Hypothalamus (tissue), 51 donors: ENCODE measurements at regions not wholly inside any gene's neighbourhood (a gene's known extent, or its start where the extent isn't known, plus 50 kb on each side); places are given as distances from the start of the nearest gene placed in this dataset.
"Not testable (repeated sequence)": the region's sequence is repeated elsewhere in the genome, so short reads cannot be mapped to it uniquely, and the experiment has no call there.

ENCODE experiments used
- DNase-seq, 51 donors: peaks; one replicate each; lab custom pipeline; 2025; lab: John Stamatoyannopoulos, UW

DNA sequence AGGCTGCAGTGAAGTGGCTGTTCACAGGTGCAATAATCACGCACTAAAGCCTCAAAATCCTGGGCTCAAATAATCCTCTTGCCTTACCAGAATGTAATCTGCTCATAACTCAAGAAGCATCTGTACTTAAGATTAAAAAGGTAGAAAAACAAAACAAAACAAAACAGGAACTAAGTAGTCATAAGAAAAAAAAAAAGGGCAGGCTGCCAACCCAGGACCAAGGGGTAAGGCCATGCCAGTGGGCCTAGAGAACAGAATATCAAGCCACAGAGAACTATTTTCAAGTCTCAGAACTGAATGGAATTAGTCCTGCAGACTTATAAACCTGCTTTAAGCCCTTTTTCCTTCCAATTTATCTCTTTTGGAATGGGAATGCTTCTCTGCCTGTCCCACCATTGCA lies 64.8 kb upstream of the TBC1D3K start:
- DNase-seq: no peak

DNA sequence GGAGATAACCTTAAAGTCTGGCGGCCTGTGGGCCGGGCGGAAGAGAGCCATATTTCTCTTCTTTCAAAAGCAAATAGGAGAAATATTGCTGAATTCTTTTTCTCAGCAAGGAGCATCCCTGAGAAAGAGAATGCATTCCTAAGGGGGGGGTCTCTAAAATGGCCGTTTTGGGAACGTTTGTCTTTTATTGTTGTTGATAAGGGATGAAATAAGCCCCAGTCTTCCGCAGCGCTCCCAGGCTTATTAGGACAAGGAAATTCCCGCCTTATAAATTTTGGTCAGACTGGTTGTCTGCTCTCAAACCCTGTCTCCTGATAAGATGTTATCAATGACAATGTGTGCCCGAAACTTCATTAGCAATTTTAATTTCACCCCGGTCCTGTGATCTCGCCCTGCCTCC lies 65.8 kb upstream of the TBC1D3K start:
- DNase-seq: not testable (repeated sequence)

DNA sequence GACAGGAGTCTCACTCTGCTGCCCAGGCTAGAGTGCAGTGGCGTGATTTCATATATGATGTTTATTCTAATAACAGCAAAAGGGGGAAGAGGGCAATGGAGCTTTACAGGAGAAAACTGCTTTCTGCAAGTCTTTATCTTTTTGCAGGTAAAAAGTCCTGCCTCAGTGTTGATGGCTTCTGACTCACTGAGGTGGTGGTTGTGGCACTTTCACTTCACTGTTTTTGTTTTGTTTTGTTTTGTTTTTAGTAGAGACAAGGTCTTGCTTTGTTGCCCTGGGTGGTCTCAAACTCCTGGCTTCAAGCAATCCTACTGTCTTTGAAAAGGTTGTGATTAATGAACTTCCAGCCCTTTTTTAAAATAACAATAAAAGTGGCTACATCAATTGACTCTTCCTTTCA lies 68.0 kb upstream of the TBC1D3K start:
- DNase-seq: no peak

- DNase-seq: no peak
These were observed 74.6 kb upstream of the TBC1D3K start for GRCh38 chr17:37849617-37849972.

DNA sequence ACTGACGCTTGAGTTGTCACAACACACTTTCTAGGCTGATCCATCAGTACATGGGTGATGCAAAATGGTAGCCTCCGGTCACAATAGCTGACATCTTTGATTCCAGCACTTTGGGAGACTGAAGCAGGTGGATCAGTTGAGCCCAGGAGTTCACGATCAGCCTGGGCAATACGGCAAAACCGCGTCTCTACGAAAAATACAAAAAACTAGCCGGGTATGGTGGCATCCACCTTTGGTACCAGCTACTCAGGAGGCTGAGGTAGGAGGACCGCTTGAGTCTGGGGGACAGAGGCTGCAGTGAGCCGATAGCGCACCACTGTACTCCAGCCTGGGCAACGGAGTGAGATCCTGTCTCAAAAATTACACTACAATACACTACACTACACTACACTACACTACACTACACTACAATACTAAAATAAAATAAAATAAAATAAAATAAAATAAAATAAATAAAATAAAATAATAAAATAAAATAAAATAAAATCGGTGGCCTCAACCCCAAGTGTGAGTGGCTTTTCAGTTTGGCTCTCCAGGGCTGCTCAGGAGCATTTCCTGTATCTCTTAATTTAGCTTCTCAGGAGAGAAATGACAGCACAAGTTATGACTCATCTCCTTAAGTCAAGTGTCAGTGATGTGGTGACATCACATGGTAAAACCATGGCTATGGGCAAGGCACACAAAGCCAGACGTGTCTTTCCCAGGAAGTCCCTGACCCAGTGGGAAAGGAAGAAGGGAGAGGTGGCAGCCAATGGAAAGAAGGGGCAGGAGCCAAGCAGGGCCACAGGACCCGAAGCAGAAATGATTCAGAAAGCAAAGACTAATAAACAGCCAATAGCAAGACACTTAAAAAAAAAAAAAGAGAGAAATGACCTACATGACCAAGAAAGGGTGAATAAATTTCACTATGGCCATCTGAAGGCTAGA lies 75.3 kb upstream of the TBC1D3K start:
- DNase-seq: no peak

DNA sequence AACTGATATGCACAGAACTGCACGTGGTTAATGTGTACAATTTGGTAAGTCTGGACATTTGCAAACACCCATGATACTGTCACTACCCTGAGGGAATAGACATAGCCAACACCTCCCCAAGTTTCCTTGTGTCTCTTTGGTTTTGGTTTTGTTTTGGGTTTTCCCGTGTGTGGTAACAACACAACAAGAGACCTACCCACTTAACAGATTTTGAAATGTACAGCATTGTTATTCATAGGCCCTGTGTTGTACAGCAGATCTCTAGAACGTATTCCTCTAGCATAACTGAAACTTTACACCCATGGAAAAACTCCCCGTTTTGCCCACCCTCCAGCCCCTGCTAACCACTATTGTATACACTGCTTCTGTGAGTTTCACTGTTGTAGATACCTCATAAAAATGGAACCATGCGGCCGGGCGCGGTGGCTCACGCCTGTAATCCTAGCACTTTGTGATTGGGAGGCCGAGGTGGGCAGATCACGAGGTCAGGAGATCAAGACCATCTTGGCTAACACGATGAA lies 76.3 kb upstream of the TBC1D3K start:
- no peak for DNase-seq

GRCh38 chr17:37847102-37847501 lies 77.1 kb upstream of the TBC1D3K start:
- no peak for DNase-seq

GRCh38 chr17:37844977-37845293 lies 79.3 kb upstream of the TBC1D3K start:
- DNase-seq: no peak

DNA sequence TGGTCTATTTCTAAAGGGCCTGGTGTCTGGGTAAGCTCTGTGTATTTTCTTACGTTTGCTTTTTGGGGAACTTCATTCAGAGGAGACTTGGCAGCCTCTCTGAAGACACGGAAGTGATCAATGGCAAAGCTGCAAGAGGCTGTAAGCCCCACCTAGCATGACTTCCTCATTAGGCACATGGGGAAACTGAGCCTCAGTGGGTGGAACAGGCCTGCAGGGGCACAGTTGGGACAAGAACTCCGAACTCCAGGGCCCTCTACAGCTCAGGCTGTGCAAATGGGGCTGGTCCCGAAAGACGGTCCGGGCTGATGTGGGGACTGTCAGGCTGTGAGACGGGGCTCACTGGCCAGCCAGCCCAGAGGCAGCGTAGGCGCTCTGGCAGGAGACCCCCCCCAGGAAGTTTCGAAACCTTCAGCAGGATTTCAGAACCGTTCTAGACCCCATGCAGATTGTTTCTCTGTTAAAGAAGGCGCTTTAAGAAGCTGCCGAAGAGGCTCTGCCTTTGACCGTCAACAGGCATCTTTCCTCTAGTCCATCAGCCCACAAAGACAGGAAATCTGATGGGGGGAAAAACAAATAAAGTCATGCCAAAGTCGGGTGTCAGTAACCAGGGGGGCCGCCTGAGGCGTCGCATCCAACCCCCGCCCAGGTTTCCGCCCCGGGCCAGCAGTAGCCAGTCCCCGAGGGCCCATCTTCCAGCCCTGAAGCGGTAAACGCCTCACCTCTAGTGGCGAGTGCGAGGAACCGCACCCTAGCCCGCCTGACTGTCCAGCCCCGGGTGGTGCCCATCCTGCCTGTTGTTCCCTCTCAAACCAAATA lies 79.8 kb upstream of the TBC1D3K start:
- peak in 15 of 51 donors; percentile 2 to 42 (median 11) for DNase-seq

DNA sequence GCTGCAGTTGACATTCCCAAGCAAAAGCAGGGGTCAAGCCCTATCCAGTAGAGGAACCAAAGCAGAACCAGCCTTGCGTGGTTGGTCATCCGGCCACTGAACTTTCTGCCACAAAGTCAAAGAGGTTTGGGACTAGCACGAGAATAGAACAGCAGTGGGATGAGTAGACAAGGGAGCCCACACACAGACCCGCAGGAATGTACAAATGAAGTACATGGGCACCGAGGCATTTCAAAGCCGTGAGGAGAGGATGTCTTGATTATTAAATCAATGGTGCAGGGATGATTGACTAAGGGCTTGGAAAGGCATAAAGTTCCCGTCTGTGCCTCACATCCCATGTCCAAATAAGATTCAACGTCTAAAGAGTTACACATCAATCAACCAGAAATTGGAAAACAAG lies 81.8 kb upstream of the TBC1D3K start:
- no peak for DNase-seq

GRCh38 chr17:37841232-37841631 lies 83.0 kb upstream of the TBC1D3K start:
- DNase-seq: no peak

DNA sequence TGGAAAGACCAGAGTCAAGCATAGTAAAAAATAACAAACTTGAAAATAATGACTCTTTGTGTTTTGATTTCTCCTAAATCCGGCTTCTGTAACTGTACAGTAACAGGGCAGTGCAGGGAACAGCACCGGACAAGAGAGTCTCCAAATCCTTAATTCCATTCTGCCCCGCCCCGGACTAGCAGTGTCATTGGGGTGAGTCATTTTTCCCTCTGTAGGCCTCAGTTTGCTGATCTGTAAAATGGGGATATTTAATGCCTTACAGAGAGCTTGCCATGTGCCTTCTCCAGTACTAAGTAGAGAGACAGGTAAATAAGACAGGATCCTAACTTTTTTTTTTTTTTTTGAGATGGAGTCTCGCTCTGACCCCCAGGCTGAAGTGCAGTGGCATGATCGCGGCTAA lies 83.6 kb upstream of the TBC1D3K start:
- DNase-seq: no peak

DNA sequence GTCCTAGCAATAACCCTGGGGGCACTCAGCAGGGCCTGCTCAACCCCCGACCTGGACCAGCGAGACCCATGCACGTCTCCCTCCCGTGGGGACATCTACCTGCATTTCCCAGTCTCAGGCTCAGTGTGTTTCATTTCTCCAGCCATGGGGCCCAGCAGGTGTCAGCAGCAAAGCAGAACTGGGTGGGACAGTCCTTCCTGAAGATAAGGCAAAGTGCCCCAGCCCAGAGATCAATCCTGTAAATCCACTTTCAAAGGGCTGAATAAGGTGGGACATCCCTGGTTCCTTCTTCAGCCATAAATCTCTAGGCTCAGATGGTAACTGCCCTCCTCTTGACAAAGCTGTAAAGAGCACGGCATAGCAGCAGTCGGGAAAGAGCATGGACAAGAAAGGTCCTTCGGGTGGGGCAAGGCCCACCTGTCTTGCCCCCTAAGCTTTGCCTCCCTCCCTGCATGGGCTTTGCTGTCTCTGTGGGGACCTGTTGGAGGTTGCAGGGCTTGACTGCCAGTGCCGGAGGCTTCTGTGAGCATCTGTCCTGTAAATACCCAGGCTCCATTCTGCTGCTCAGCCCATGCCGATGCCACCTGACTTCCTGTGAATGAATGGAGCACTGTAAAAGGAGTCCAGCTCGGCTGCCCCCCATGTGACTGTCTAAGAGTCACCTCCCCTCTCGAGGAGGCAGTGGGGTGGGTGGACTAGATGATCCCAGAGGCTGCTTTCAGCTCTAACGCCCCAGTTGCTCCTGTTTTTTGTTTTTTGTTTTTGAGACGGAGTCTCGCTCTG lies 84.8 kb upstream of the TBC1D3K start:
- DNase-seq: no peak

- no peak for DNase-seq
These were observed 85.9 kb upstream of the TBC1D3K start for GRCh38 chr17:37838276-37838675.

GRCh38 chr17:37836593-37836992 lies 87.6 kb upstream of the TBC1D3K start:
- no peak for DNase-seq

GRCh38 chr17:37834168-37834567 lies 89.3 kb upstream of the HNF1B start:
- no peak for DNase-seq

- peak in 1 of 51 donors; percentile 5 for DNase-seq
These were observed 88.5 kb upstream of the HNF1B start for GRCh38 chr17:37833237-37833859.

DNA sequence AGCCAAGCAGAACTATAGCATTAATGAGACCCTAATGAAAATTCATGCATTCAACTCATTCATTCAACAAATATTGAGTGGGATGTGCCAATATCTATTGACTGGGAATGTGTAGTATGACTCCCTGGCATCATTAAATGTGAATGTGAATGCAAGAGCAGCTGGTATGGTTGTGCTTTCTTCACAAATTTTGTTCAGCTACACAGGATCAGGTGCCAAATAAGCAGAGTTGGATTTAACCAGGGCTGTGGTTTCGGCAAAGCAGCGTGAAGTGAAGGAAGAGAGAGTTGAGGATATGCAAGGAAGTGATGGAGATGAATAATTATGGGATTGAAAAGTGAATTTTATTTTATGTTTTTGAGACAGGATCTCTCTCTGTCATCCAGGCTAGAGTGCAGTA lies 87.1 kb upstream of the HNF1B start:
- DNase-seq: no peak

- DNase-seq: no peak
These were observed 86.6 kb upstream of the HNF1B start for GRCh38 chr17:37831492-37831891.

DNA sequence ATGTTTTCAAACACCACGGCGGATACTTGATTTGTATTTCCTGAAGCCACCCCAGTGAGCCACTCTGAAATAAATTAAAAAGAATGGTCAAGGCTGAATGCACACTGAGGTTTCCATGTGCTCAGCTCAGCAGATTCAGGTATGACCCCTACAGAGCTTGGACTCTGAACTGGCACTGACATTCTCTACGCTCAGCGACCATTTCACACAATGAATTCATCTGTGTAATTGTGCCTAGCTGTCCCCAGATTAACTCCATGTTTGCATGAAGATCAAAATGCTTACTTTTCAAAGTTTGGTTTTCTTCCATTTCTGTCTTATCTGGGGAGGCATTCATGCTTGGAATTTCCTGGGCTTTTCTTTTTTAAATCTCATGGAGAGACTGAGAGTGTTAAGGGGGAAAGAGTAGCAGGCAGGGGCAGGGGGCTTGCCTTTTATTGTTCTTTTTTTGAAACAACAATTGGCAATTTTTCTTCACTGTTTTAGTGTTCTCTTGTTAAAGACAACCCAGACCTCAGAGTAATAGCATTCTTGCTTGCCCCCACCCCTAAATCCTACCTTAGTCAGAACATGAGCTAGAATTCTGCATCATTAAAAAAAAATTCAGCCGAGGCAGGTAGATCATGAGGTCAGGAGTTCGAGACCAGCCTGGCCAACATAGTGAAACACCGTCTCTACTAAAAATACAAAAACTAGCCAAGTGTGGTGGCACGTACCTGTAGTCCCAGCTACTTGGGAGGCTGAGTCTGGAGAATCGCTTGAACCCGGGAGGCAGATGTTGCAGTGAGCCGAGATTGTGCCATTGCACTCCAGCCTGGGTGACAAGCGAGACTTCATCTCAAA lies 85.5 kb upstream of the HNF1B start:
- no peak for DNase-seq
